Liver (tissue), 3 donors: ENCODE measurements at regions not wholly inside any gene's neighbourhood (a gene's known extent, or its start where the extent isn't known, plus 50 kb on each side); places are given as distances from the start of the nearest gene placed in this dataset.

Experiments
- CTCF ChIP-seq: fragments of 150-350 bp; IDR thresholded peaks from 2 replicates; pipeline ENCODE4 v1.5.1; 2017; ENCODE audit warnings: improper control_type of control experiment, low read depth, low read length; ENCODE audit not compliant: missing input control
- EGR1 ChIP-seq, 2 donors: IDR thresholded peaks; 2 replicates each; pipeline ENCODE4 v1.6.1; 2016 to 2018; ENCODE audit warnings: antibody characterized with exemption in 2 of 2, low read depth in 2 of 2
- FOXA1 ChIP-seq: IDR thresholded peaks from 2 replicates; pipeline ENCODE4 v1.6.1; 2016; ENCODE audit warnings: antibody characterized with exemption
- GABPA ChIP-seq, 2 donors: IDR thresholded peaks in 1 of 2; conservative IDR thresholded peaks in 1 of 2; 2 replicates each; pipeline ENCODE4 v1.6.1; 2016; ENCODE audit warnings: antibody characterized with exemption in 2 of 2, mild to moderate bottlenecking in 1 of 2, moderate library complexity in 1 of 2
- MAX ChIP-seq: IDR thresholded peaks from 2 replicates; pipeline ENCODE4 v1.6.1; 2016; ENCODE audit warnings: antibody characterized with exemption
- TAF1 ChIP-seq: conservative IDR thresholded peaks from 2 replicates; pipeline ENCODE4 v1.6.1; 2016; ENCODE audit warnings: antibody characterized with exemption, mild to moderate bottlenecking
- YY1 ChIP-seq: IDR thresholded peaks from 2 replicates; pipeline ENCODE4 v1.6.1; 2016; ENCODE audit warnings: antibody characterized with exemption, mild to moderate bottlenecking
- donor health status: healthy.
- donor health status: healthy.

- no peak for TF ChIP-seq YY1
- TF ChIP-seq FOXA1: no peak
- no peak for TF ChIP-seq MAX
- no peak for TF ChIP-seq TAF1
- TF ChIP-seq EGR1 (IDR thresholded peaks at IDR 0.05; ENCODE audit: low read depth in 2 of 2): no peak
- TF ChIP-seq CTCF: no peak
- no peak for TF ChIP-seq GABPA (IDR thresholded peaks at IDR 0.05 in 1 of 2, conservative IDR thresholded peaks at IDR 0.05 in 1 of 2)
Observed at GRCh38 chr2:111710613-111711012, 173.4 kb downstream of the ANAPC1 start.
